ENCODE measurements at regions not wholly inside any gene's neighbourhood (a gene's known extent, or its start where the extent isn't known, plus 50 kb on each side); places are given as distances from the start of the nearest gene placed in this dataset.
A peak's percentile ranks its signal among the peaks of the same experiment; 100 is the strongest.

- no peak for TF ChIP-seq CTCF (conservative IDR thresholded peaks at IDR 0.05; ENCODE audit: low read depth, low read length)
- DNase-seq (ENCODE audit: low read depth): no peak
- no peak overlapping the region for H3K4me3 ChIP-seq (ENCODE audit: low read depth, low read length)
Observed at GRCh38 chr12:58405363-58405762, 464.0 kb downstream of the ATP23 start.

- no peak overlapping the region for H3K4me3 ChIP-seq (ENCODE audit: low read depth, low read length)
- DNase-seq (ENCODE audit: low read depth): no peak
- TF ChIP-seq CTCF (conservative IDR thresholded peaks at IDR 0.05; ENCODE audit: low read depth, low read length): no peak
Observed at GRCh38 chr12:58408516-58408915, 467.1 kb downstream of the ATP23 start.

GRCh38 chr12:58412461-58413060 is 471.2 kb downstream of the ATP23 start:
- no peak for DNase-seq (ENCODE audit: low read depth)
- H3K4me3 ChIP-seq (ENCODE audit: low read depth, low read length): no peak overlapping the region

GRCh38 chr12:58413794-58414193 is 472.4 kb downstream of the ATP23 start:
- H3K4me3 ChIP-seq (ENCODE audit: low read depth, low read length): no peak overlapping the region
- DNase-seq (ENCODE audit: low read depth): peak; percentile 66
- TF ChIP-seq CTCF (conservative IDR thresholded peaks at IDR 0.05; ENCODE audit: low read depth, low read length): no peak

More at GRCh38 chr12:58412461-58413060, 471.2 kb downstream of the ATP23 start:
- no peak for TF ChIP-seq CTCF (conservative IDR thresholded peaks at IDR 0.05; ENCODE audit: low read depth, low read length)

GRCh38 chr12:58414398-58414871 is 473.1 kb downstream of the ATP23 start:
- H3K4me3 ChIP-seq (ENCODE audit: low read depth, low read length): no peak overlapping the region
- peak; percentile 28 for DNase-seq (ENCODE audit: low read depth)
- no peak for TF ChIP-seq CTCF (conservative IDR thresholded peaks at IDR 0.05; ENCODE audit: low read depth, low read length)

GRCh38 chr12:58415716-58416115 is 474.3 kb downstream of the ATP23 start:
- TF ChIP-seq CTCF (conservative IDR thresholded peaks at IDR 0.05; ENCODE audit: low read depth, low read length): no peak
- H3K4me3 ChIP-seq (ENCODE audit: low read depth, low read length): no peak overlapping the region
- DNase-seq (ENCODE audit: low read depth): no peak

- peak; percentile 63 for TF ChIP-seq CTCF (conservative IDR thresholded peaks at IDR 0.05; ENCODE audit: low read depth, low read length)
- no peak overlapping the region for H3K4me3 ChIP-seq (ENCODE audit: low read depth, low read length)
- DNase-seq (ENCODE audit: low read depth): peak; percentile 91
Observed at GRCh38 chr12:58416236-58416635, 474.9 kb downstream of the ATP23 start.
